ENCODE measurements at regions not wholly inside any gene's neighbourhood (a gene's known extent, or its start where the extent isn't known, plus 50 kb on each side); places are given as distances from the start of the nearest gene placed in this dataset.

DNA sequence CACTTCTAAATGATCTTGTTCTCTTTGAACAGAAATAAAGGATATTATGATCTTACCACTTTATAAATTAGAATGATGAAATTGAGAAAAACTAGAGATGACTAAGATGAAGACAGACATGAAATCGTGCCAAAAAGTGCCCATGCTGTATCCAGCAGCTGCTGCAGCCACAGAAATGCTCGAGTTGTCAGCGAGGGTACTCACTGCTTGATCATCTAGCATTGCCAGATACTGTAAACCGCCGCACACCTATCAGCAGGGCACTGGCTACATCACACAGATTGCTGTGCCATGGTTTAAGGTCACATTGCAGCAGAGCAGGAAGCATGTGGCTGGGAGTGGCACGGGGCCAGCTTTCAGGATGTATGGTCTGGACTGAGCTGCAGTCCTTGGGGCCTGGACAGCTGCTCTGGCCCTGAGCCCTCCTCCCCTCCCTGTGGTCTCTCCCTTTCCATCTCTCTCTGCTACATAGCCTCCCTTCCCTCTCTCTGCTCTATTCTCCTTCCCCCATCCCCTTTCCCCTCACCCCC lies 51.0 kb upstream of the SEPTIN5 start:
- TF ChIP-seq, protein P1, sequence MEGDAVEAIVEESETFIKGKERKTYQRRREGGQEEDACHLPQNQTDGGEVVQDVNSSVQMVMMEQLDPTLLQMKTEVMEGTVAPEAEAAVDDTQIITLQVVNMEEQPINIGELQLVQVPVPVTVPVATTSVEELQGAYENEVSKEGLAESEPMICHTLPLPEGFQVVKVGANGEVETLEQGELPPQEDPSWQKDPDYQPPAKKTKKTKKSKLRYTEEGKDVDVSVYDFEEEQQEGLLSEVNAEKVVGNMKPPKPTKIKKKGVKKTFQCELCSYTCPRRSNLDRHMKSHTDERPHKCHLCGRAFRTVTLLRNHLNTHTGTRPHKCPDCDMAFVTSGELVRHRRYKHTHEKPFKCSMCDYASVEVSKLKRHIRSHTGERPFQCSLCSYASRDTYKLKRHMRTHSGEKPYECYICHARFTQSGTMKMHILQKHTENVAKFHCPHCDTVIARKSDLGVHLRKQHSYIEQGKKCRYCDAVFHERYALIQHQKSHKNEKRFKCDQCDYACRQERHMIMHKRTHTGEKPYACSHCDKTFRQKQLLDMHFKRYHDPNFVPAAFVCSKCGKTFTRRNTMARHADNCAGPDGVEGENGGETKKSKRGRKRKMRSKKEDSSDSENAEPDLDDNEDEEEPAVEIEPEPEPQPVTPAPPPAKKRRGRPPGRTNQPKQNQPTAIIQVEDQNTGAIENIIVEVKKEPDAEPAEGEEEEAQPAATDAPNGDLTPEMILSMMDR (IDR thresholded peaks at IDR 0.05) = no peak
- no peak for TF ChIP-seq POLR2A (IDR thresholded peaks at IDR 0.05)
